ENCODE measurements at regions not wholly inside any gene's neighbourhood (a gene's known extent, or its start where the extent isn't known, plus 50 kb on each side); places are given as distances from the start of the nearest gene placed in this dataset.

DNA sequence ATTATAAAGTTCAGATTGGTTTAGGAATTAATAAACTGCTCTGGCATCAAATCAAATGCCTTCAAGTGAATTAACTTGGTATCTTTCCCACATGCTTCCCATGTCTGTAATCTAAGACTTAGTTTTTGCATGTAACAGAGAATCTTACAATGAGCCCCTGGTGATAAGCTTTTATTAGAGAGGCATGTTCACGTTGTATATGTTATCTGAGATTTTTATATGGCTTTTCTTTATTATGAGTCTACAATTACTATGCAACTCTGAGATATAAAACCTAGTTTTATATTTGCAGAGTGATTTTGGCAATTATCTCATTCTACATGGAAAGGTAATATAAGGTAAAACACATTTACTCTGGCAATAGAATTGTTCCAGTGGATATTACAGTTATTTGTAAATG lies 1578.4 kb upstream of the IGFBP7 start:
- Mint-ChIP-seq H3K27me3 (ENCODE audit: low read depth, poor library complexity) (no peaks in the 10 kb centered on the region), H3K36me3 (ENCODE audit: low read depth) (no peaks in the 10 kb centered on the region), H3K4me1 (no peaks in the 10 kb centered on the region), H3K9me3 (no peaks in the 10 kb centered on the region), H3K27ac (no peak overlapping the region), H3K4me3 (no peak overlapping the region)
- TF ChIP-seq, protein P1, sequence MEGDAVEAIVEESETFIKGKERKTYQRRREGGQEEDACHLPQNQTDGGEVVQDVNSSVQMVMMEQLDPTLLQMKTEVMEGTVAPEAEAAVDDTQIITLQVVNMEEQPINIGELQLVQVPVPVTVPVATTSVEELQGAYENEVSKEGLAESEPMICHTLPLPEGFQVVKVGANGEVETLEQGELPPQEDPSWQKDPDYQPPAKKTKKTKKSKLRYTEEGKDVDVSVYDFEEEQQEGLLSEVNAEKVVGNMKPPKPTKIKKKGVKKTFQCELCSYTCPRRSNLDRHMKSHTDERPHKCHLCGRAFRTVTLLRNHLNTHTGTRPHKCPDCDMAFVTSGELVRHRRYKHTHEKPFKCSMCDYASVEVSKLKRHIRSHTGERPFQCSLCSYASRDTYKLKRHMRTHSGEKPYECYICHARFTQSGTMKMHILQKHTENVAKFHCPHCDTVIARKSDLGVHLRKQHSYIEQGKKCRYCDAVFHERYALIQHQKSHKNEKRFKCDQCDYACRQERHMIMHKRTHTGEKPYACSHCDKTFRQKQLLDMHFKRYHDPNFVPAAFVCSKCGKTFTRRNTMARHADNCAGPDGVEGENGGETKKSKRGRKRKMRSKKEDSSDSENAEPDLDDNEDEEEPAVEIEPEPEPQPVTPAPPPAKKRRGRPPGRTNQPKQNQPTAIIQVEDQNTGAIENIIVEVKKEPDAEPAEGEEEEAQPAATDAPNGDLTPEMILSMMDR (IDR thresholded peaks at IDR 0.05) = no peak
- no peak for DNase-seq

DNA sequence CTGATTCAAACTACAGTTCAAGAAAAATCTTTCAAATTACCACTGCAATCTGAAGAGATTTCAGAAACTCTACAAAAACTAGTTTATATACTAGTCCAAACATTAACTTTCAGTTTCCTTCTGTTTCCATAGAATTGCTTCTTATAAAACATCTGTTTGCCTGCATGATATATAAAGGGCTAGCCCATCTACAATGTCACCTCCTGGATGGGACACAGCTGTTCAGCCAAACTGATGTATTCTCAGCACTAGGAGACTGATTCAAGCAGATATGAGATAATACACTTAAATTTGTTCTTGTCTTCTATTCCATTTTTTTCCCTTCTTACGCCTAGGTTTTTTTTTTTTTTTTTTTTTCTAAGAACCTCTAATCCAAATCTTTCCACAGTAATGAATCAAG lies 1569.7 kb upstream of the IGFBP7 start:
- Mint-ChIP-seq H3K27me3 (ENCODE audit: low read depth, poor library complexity) (no peaks in the 10 kb centered on the region), H3K4me1 (no peaks in the 10 kb centered on the region), H3K4me3 (no peak overlapping the region), H3K27ac (no peak overlapping the region), H3K36me3 (ENCODE audit: low read depth) (no peaks in the 10 kb centered on the region), H3K9me3 (peaks cover 3% of the 10 kb centered on the region)
- TF ChIP-seq, protein P1 (IDR thresholded peaks at IDR 0.05) = no peak
- DNase-seq = no peak

DNA sequence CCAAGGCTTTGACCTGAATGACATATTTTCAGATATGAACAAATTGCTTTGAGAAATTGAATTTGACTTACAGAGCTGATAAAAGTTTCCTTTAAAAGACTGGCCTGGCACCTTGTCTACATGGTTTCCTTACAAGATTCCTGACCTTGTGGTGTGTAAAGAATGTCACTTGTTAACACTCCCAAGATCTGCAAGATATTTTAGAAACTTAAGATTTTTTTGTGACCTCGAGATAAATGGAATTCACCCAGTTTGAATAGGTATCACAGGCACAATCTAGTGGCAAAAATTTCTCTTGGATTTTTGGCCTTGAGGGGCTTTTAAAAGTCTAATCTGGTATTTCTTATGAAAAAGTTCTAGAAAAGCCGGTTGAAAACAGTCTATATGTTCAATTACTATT lies 1568.9 kb upstream of the IGFBP7 start:
- TF ChIP-seq, protein P1 (IDR thresholded peaks at IDR 0.05) = no peak
- no peaks in the 10 kb centered on the region for H3K36me3 Mint-ChIP-seq (ENCODE audit: low read depth)
- no peaks in the 10 kb centered on the region for H3K4me1 Mint-ChIP-seq
- H3K27ac Mint-ChIP-seq = no peak overlapping the region
- H3K27me3 Mint-ChIP-seq (ENCODE audit: low read depth, poor library complexity) = no peaks in the 10 kb centered on the region
- H3K9me3 Mint-ChIP-seq = peaks cover 9% of the 10 kb centered on the region
- DNase-seq = no peak
- no peak overlapping the region for H3K4me3 Mint-ChIP-seq

DNA sequence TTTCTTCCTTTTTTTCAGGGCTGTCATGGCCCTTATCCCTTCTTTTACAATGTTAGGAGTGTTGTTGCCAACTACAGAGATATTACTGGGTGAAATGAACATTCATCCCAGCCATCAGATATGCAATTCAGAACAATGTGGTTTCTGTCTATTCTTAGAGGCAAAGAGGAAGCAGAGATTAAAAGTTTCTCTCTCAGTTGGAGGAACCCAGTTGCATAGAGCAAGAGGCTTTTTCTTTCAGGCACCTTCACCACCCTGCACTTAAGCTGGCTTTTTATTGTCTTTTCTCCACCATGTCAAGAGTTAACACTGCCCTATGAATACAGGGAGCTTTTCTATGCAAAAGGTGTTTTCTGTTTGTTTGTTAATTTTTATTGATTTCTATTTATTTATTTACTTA lies 1559.6 kb upstream of the IGFBP7 start:
- Mint-ChIP-seq H3K4me3 (no peak overlapping the region), H3K27ac (no peak overlapping the region), H3K9me3 (peaks cover 20% of the 10 kb centered on the region), H3K36me3 (ENCODE audit: low read depth) (no peaks in the 10 kb centered on the region), H3K4me1 (no peaks in the 10 kb centered on the region), H3K27me3 (ENCODE audit: low read depth, poor library complexity) (no peaks in the 10 kb centered on the region)
- DNase-seq = no peak
- TF ChIP-seq, protein P1 (IDR thresholded peaks at IDR 0.05) = no peak

DNA sequence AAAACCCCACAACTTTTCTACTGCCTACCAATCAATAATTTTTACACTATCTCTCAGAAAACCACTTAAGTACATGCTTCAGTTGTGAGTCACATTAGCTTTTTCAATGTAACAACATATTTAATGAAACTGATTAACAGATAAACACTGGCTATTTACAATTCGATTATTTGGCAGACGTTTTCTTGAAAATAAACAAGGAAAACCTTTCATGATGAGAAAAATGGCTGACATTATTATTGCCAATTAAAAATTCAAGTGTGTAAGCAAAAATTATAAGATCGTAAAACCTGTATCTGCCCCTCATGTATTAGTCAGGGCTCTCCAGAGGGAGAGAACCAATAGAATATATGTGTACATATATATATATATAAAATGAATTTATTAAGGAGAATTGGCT lies 1555.5 kb upstream of the IGFBP7 start:
- Mint-ChIP-seq H3K27ac (no peak overlapping the region), H3K9me3 (peaks cover 12% of the 10 kb centered on the region), H3K4me1 (no peaks in the 10 kb centered on the region), H3K4me3 (no peak overlapping the region), H3K27me3 (ENCODE audit: low read depth, poor library complexity) (no peaks in the 10 kb centered on the region), H3K36me3 (ENCODE audit: low read depth) (no peaks in the 10 kb centered on the region)
- DNase-seq = no peak
- TF ChIP-seq, protein P1 (IDR thresholded peaks at IDR 0.05) = no peak

DNA sequence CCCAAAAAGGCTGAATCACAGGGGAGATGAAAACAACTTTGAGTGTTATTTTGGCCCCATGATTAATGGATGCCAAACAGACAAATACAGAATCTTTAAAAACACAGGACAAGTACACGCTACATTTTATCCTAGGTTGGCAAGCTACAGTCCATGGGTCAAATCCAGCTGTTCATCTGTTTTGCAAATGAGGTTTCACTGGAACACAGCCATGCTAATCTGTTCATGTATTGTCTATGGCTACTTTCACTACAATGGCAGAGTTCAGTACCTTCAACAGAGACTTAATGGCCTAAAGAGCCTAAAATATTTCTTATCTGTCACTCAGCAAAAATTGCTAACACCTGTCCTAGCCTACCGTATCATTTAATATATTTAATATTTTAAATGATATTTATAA lies 1548.5 kb upstream of the IGFBP7 start:
- TF ChIP-seq, protein P1 (IDR thresholded peaks at IDR 0.05) = no peak
- H3K27ac Mint-ChIP-seq = no peak overlapping the region
- H3K4me1 Mint-ChIP-seq = no peaks in the 10 kb centered on the region
- no peaks in the 10 kb centered on the region for H3K27me3 Mint-ChIP-seq (ENCODE audit: low read depth, poor library complexity)
- no peak overlapping the region for H3K4me3 Mint-ChIP-seq
- H3K9me3 Mint-ChIP-seq = peaks cover 12% of the 10 kb centered on the region
- no peaks in the 10 kb centered on the region for H3K36me3 Mint-ChIP-seq (ENCODE audit: low read depth)
- no peak for DNase-seq
